IPS-15b (cell line): ENCODE measurements at regions not wholly inside any gene's neighbourhood (a gene's known extent, or its start where the extent isn't known, plus 50 kb on each side); places are given as distances from the start of the nearest gene placed in this dataset.

Experiments
- H3K27me3 ChIP-seq: one replicate; pipeline ENCODE4 v1.6.1; 2013; ENCODE audit warnings: low read length; ENCODE audit not compliant: control insufficient read depth, insufficient read depth
- H3K36me3 ChIP-seq: one replicate; pipeline ENCODE4 v1.6.1; 2013; ENCODE audit warnings: low read length; ENCODE audit not compliant: control insufficient read depth, insufficient read depth
- H3K4me1 ChIP-seq: one replicate; pipeline ENCODE4 v1.6.1; 2013; ENCODE audit warnings: mild to moderate bottlenecking, low read length; ENCODE audit not compliant: control insufficient read depth, insufficient read depth
- H3K4me3 ChIP-seq: one replicate; pipeline ENCODE4 v1.5.1; 2013; ENCODE audit warnings: low read depth, low read length
- H3K9ac ChIP-seq: one replicate; pipeline ENCODE4 v1.6.1; 2013; ENCODE audit warnings: low read depth, mild to moderate bottlenecking, low read length
- H3K9me3 ChIP-seq: one replicate; pipeline ENCODE4 v1.6.1; 2013; ENCODE audit warnings: mild to moderate bottlenecking, low read length; ENCODE audit not compliant: control insufficient read depth, insufficient read depth

- Histone ChIP-seq H3K9me3 (no peaks in the 10 kb centered on the region), H3K4me1 (no peaks in the 10 kb centered on the region), H3K36me3 (no peaks in the 10 kb centered on the region), H3K4me3 (no peak overlapping the region), H3K27me3 (no peaks in the 10 kb centered on the region), H3K9ac (no peak overlapping the region)
These were observed 2532.4 kb upstream of the PCDH20 start for GRCh38 chr13:63948045-63948444.

GRCh38 chr13:63944911-63945310 is 2529.3 kb upstream of the PCDH20 start:
- Histone ChIP-seq H3K27me3 (no peaks in the 10 kb centered on the region), H3K9me3 (no peaks in the 10 kb centered on the region), H3K9ac (no peak overlapping the region), H3K4me1 (no peaks in the 10 kb centered on the region), H3K4me3 (no peak overlapping the region), H3K36me3 (no peaks in the 10 kb centered on the region)

- Histone ChIP-seq H3K4me1 (no peaks in the 10 kb centered on the region), H3K9me3 (no peaks in the 10 kb centered on the region), H3K9ac (no peak overlapping the region), H3K4me3 (no peak overlapping the region), H3K36me3 (no peaks in the 10 kb centered on the region), H3K27me3 (no peaks in the 10 kb centered on the region)
These were observed 2526.7 kb upstream of the PCDH20 start for GRCh38 chr13:63942372-63942771.

GRCh38 chr13:63938851-63939250 is 2523.2 kb upstream of the PCDH20 start:
- Histone ChIP-seq H3K9ac (no peak overlapping the region), H3K9me3 (no peaks in the 10 kb centered on the region), H3K4me1 (no peaks in the 10 kb centered on the region), H3K36me3 (no peaks in the 10 kb centered on the region), H3K4me3 (no peak overlapping the region), H3K27me3 (no peaks in the 10 kb centered on the region)

- H3K9ac ChIP-seq = no peak overlapping the region
These were observed 2494.9 kb upstream of the PCDH20 start for GRCh38 chr13:63910511-63910910.

GRCh38 chr13:63909726-63910375 is 2494.2 kb upstream of the PCDH20 start:
- no peaks in the 10 kb centered on the region for H3K27me3 ChIP-seq
- no peak overlapping the region for H3K9ac ChIP-seq
- H3K4me1 ChIP-seq = no peaks in the 10 kb centered on the region
- no peak overlapping the region for H3K4me3 ChIP-seq
- H3K9me3 ChIP-seq = no peaks in the 10 kb centered on the region
- no peaks in the 10 kb centered on the region for H3K36me3 ChIP-seq

More at GRCh38 chr13:63910511-63910910, 2494.9 kb upstream of the PCDH20 start:
- H3K9me3 ChIP-seq = no peaks in the 10 kb centered on the region
- no peaks in the 10 kb centered on the region for H3K36me3 ChIP-seq
- no peak overlapping the region for H3K4me3 ChIP-seq
- no peaks in the 10 kb centered on the region for H3K27me3 ChIP-seq
- H3K4me1 ChIP-seq = no peaks in the 10 kb centered on the region

GRCh38 chr13:63902141-63902540 is 2486.5 kb upstream of the PCDH20 start:
- Histone ChIP-seq H3K36me3 (no peaks in the 10 kb centered on the region), H3K9ac (no peak overlapping the region), H3K27me3 (no peaks in the 10 kb centered on the region), H3K4me3 (no peak overlapping the region), H3K4me1 (no peaks in the 10 kb centered on the region), H3K9me3 (no peaks in the 10 kb centered on the region)

- no peak overlapping the region for H3K9ac ChIP-seq
- no peak overlapping the region for H3K4me3 ChIP-seq
- H3K4me1 ChIP-seq = no peaks in the 10 kb centered on the region
- no peaks in the 10 kb centered on the region for H3K36me3 ChIP-seq
- H3K9me3 ChIP-seq = no peaks in the 10 kb centered on the region
- H3K27me3 ChIP-seq = no peaks in the 10 kb centered on the region
These were observed 2486.0 kb upstream of the PCDH20 start for GRCh38 chr13:63901630-63902029.

GRCh38 chr13:63900406-63900805 is 2484.8 kb upstream of the PCDH20 start:
- no peaks in the 10 kb centered on the region for H3K9me3 ChIP-seq
- no peaks in the 10 kb centered on the region for H3K4me1 ChIP-seq

GRCh38 chr13:63896321-63896720 is 2480.7 kb upstream of the PCDH20 start:
- H3K9ac ChIP-seq = no peak overlapping the region
- no peaks in the 10 kb centered on the region for H3K9me3 ChIP-seq
- no peaks in the 10 kb centered on the region for H3K27me3 ChIP-seq
- no peaks in the 10 kb centered on the region for H3K4me1 ChIP-seq
- H3K36me3 ChIP-seq = no peaks in the 10 kb centered on the region
- no peak overlapping the region for H3K4me3 ChIP-seq

More at GRCh38 chr13:63900406-63900805, 2484.8 kb upstream of the PCDH20 start:
- no peak overlapping the region for H3K4me3 ChIP-seq
- H3K27me3 ChIP-seq = no peaks in the 10 kb centered on the region
- no peaks in the 10 kb centered on the region for H3K36me3 ChIP-seq
- H3K9ac ChIP-seq = no peak overlapping the region

- Histone ChIP-seq H3K4me3 (no peak overlapping the region), H3K4me1 (no peaks in the 10 kb centered on the region), H3K9ac (no peak overlapping the region), H3K27me3 (no peaks in the 10 kb centered on the region), H3K9me3 (no peaks in the 10 kb centered on the region), H3K36me3 (no peaks in the 10 kb centered on the region)
These were observed 2466.4 kb upstream of the PCDH20 start for GRCh38 chr13:63882052-63882451.

- no peak overlapping the region for H3K4me3 ChIP-seq
- no peaks in the 10 kb centered on the region for H3K36me3 ChIP-seq
- no peaks in the 10 kb centered on the region for H3K4me1 ChIP-seq
- no peak overlapping the region for H3K9ac ChIP-seq
- H3K27me3 ChIP-seq = no peaks in the 10 kb centered on the region
- no peaks in the 10 kb centered on the region for H3K9me3 ChIP-seq
These were observed 2465.1 kb upstream of the PCDH20 start for GRCh38 chr13:63880705-63881104.
